GM12874 (cell line): ENCODE measurements at regions not wholly inside any gene's neighbourhood (a gene's known extent, or its start where the extent isn't known, plus 50 kb on each side); places are given as distances from the start of the nearest gene placed in this dataset.

Experiments used
- TF ChIP-seq, protein P1 (sequence below): IDR thresholded peaks from 2 replicates; pipeline ENCODE4 v1.5.1; 2011; ENCODE audit warnings: low read depth, mild to moderate bottlenecking, control low read depth, low read length, moderate library complexity; ENCODE audit not compliant: insufficient read depth

GRCh38 chr16:63129411-63130125 lies 1093.3 kb upstream of the CDH8 start:
- TF ChIP-seq, protein P1, sequence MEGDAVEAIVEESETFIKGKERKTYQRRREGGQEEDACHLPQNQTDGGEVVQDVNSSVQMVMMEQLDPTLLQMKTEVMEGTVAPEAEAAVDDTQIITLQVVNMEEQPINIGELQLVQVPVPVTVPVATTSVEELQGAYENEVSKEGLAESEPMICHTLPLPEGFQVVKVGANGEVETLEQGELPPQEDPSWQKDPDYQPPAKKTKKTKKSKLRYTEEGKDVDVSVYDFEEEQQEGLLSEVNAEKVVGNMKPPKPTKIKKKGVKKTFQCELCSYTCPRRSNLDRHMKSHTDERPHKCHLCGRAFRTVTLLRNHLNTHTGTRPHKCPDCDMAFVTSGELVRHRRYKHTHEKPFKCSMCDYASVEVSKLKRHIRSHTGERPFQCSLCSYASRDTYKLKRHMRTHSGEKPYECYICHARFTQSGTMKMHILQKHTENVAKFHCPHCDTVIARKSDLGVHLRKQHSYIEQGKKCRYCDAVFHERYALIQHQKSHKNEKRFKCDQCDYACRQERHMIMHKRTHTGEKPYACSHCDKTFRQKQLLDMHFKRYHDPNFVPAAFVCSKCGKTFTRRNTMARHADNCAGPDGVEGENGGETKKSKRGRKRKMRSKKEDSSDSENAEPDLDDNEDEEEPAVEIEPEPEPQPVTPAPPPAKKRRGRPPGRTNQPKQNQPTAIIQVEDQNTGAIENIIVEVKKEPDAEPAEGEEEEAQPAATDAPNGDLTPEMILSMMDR, result no peak

DNA sequence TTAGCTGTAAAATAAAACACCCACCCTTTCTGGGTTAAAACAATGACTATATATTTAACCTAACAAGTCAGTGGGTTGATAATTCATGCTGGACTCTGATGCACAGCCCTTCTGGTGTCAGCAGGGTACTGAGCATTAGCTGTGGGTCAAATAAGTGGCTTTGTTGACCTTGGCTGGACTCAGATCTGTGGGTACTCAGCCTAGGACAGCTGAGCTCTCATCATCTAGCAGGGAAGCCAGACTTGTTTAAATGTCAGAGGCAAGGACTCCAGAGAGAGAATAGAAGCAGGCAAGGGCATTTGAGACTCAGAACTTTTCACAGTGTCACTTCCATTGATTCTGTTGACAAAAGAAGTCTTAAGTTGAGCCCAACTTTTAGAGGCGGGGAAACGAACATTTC lies 1063.8 kb upstream of the CDH8 start:
- TF ChIP-seq, protein P1, result no peak

DNA sequence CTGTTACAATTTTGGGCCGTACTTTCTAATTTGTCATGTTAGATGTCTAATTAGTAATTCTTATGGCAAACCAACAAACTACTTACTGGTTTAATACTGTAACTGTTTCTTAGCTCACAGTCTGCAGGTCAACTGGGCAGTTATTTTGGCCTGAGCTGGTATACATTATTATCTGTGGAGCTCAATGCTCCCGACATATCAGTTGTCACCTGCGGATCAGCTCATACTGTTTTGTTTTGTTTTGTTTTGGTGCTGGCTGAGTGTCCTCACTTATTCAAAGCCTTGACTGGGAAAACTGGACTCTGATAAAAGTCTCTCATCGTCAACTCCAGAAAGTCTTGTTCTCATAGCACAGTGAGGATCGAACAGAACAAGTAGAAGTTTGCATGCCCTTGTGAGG lies 1060.6 kb upstream of the CDH8 start:
- TF ChIP-seq, protein P1, result no peak

DNA sequence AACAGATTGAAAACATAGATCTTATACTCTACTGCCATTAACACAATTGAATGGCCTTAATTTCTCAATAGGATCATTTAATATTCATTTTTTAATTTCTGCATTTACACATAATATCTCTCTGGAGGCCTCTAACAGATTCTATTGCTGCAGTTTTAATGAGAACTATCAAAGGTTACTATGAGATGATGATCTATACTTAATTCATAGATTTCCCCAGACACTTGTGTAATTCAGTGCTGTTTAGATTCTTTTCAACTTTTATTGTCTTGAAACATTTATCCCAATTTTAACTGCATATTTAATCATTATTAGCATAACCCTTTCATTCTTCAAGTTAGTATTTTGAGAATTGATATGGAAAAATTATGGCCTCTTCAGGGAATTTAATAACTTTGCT lies 1056.5 kb upstream of the CDH8 start:
- TF ChIP-seq, protein P1, result no peak

GRCh38 chr16:63082101-63082500 lies 1045.9 kb upstream of the CDH8 start:
- TF ChIP-seq, protein P1, result no peak

DNA sequence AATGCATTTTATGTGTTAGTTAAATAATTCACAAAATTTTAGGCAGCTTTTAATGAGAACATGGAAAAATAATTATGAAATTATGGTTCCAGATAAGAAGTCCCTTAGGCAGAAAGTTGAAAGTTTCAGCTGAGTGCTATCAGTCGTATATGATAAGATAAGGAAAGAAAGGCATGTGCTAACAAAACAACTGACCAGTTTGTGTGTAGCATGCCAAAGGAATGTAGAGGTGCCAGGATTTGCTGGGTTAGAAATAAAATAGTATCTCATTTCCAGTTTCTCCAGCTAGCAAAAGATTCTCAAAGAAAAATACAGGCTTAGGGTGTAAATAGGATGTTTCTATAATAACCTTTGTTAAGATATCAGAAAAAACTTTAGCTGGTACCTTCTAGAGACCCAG lies 1044.5 kb upstream of the CDH8 start:
- TF ChIP-seq, protein P1, result no peak

- TF ChIP-seq, protein P1, result no peak
Measured at GRCh38 chr16:63069047-63069446, 1032.8 kb upstream of the CDH8 start.
